ENCODE measurements at regions not wholly inside any gene's neighbourhood (a gene's known extent, or its start where the extent isn't known, plus 50 kb on each side); places are given as distances from the start of the nearest gene placed in this dataset.

- TF ChIP-seq CTCF (optimal IDR thresholded peaks at IDR 0.05 in 1 of 3, IDR thresholded peaks at IDR 0.05 in 1 of 3, conservative IDR thresholded peaks at IDR 0.05 in 1 of 3; ENCODE audit: extremely low read depth in 1 of 3, insufficient read depth in 2 of 3, low read length in 3 of 3) (no peak), EZH2 (IDR thresholded peaks at IDR 0.05; ENCODE audit: low read length) (no peak)
Measured at GRCh38 chr6:119896806-119897205, 547.2 kb upstream of the MAN1A1 start.

Data from keratinocyte (primary cell).